Activated T-helper 2 cell treated with anti-CD3 and anti-CD28 coated beads, Interferon-gamma antibody, Interleukin-2, Interleukin-4, amounts not matched to agents 10 μg/mL and 5 μg/mL and 100 μg/mL, durations not matched to agents 14 hours and 24 hours and 36 hours (primary cell): ENCODE measurements at regions not wholly inside any gene's neighbourhood (a gene's known extent, or its start where the extent isn't known, plus 50 kb on each side); places are given as distances from the start of the nearest gene placed in this dataset.

Experiments
- DNase-seq: peaks from one replicate; pipeline ENCODE4 v3.0.0; 2021; ENCODE audit warnings: low spot score
- H3K27ac Mint-ChIP-seq: one replicate; pipeline ENCODE4 v1.8.0; 2021; ENCODE audit warnings: mixed read lengths
- H3K27me3 Mint-ChIP-seq: one replicate; pipeline ENCODE4 v1.8.0; 2021; ENCODE audit warnings: low read depth, mixed read lengths
- H3K36me3 Mint-ChIP-seq: one replicate; pipeline ENCODE4 v1.8.0; 2021; ENCODE audit warnings: low read depth, mixed read lengths
- H3K4me1 Mint-ChIP-seq: one replicate; pipeline ENCODE4 v1.8.0; 2021; ENCODE audit warnings: low read depth, mixed read lengths
- H3K4me3 Mint-ChIP-seq: one replicate; pipeline ENCODE4 v1.8.0; 2021; ENCODE audit warnings: low read depth, mild to moderate bottlenecking, moderate library complexity, mixed read lengths
- H3K9me3 Mint-ChIP-seq: one replicate; pipeline ENCODE4 v1.8.0; 2021; ENCODE audit warnings: mixed read lengths
- intact Hi-C: fragments of 100-400 bp; cut with micrococcal nuclease; formaldehyde crosslinking; loops from one replicate; pipeline ENCODE4 v1.15.1; 2023

DNA sequence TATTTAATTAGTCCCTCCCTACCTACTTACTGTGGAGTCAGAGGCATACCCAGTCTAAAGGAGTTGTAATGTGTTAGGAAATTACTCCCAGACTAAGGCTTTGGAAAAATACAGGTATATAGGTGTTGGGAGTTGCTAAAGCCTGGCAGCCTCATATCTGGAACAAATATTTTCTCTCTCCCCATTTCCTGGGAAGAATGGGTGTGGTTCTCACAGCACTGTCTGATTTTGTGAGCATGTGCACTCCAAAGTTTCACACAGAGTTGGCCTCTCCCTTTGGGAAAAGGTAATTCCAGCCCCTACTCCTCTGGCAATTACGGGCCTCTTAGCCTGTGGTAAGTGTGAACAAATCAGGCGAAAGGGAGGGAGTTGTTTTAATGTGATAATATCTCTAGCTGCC is 187.0 kb downstream of the MID1IP1 start:
- H3K27ac Mint-ChIP-seq = no peak overlapping the region
- peaks cover 5% of the 10 kb centered on the region for H3K4me1 Mint-ChIP-seq
- DNase-seq = no peak
- no peaks in the 10 kb centered on the region for H3K27me3 Mint-ChIP-seq
- no peaks in the 10 kb centered on the region for H3K36me3 Mint-ChIP-seq
- H3K9me3 Mint-ChIP-seq = no peaks in the 10 kb centered on the region
- intact Hi-C loops = loop anchor here (10.0 kb wide), 1 partner anchor 234 kb away; no protein-coding TSS in a partner anchor
- H3K4me3 Mint-ChIP-seq = no peak overlapping the region

DNA sequence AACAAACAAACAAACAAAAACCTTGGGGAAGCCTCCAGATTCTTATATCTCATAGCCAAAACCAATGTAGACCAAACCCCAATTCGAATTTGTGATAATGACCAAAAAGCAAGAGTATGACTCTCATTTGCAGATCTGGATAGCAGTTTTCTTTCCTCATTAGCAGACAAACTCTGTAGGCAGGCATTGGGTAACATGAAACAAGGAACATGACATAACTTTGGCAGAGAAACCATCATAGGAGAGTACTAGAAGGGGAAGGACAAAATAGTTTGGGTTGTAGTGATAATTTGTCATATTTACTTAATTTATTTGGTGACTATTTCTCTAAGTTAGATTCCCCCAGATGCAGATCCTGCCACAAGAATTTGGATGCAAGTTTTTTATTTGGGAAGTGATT is 187.8 kb downstream of the MID1IP1 start:
- intact Hi-C loops = loop anchor here (10.0 kb wide), 1 partner anchor 234 kb away; no protein-coding TSS in a partner anchor
- no peaks in the 10 kb centered on the region for H3K27me3 Mint-ChIP-seq
- H3K4me1 Mint-ChIP-seq = peaks cover 5% of the 10 kb centered on the region
- DNase-seq = no peak
- no peak overlapping the region for H3K4me3 Mint-ChIP-seq
- H3K36me3 Mint-ChIP-seq = no peaks in the 10 kb centered on the region
- no peaks in the 10 kb centered on the region for H3K9me3 Mint-ChIP-seq
- H3K27ac Mint-ChIP-seq = no peak overlapping the region

- no peak for DNase-seq
- H3K4me3 Mint-ChIP-seq = no peak overlapping the region
- no peaks in the 10 kb centered on the region for H3K36me3 Mint-ChIP-seq
- no peak overlapping the region for H3K27ac Mint-ChIP-seq
- H3K27me3 Mint-ChIP-seq = no peaks in the 10 kb centered on the region
- intact Hi-C loops = no loop called here
- H3K9me3 Mint-ChIP-seq = no peaks in the 10 kb centered on the region
- no peaks in the 10 kb centered on the region for H3K4me1 Mint-ChIP-seq
Measured at GRCh38 chrX:38991656-38992440, 190.6 kb downstream of the MID1IP1 start.

DNA sequence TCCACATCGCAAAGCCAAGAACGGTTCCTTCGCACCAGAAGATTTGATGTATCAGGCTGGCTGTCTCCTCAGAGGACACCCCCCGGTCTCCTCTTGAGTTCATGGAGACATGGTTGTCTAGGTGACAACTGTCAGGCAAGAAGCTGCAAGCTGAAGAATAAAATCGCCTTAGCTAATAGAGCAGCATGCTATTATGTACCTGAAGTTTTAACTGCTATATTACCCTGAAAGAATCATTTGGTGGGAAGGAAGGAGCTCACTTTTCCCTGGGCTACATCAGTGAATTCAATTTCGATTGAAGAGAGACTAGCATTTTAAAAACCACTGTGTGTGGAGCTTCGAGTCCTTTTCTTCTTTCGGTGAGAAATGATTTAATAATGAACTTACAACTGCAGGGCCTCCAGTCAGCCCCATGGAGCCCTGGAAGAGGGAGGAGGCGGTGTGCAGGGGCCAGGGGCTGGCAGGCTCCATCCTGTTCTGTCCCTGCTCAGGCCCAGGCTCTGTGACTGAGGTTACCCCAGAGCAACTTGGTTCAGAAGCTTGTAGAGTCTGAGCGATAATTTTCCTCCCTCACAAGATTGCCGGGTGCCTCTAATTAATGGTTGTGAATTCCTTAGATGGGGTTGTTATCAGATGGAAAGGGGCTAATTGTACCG is 191.3 kb downstream of the MID1IP1 start:
- no peak overlapping the region for H3K4me3 Mint-ChIP-seq

DNA sequence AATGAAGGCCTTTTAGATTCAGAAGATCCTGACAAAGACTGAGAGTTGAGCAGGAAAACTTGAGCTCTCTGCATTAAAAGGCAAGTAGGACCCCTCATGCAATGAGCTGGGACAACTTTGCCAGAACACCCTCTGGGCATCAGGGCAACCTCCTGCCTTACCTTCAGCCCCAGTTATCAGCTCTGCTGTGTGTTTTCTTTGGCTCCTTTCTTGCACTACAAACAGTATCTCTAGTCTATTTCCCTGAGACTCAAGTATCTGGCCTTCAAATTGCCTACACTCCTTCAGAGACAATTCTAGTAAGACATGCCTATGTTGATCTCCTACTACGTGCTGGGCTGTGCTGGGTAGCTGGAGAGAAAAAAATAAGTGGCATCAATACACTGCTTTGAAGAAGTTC is 192.2 kb downstream of the MID1IP1 start:
- DNase-seq = no peak
- intact Hi-C loops = no loop called here
- H3K36me3 Mint-ChIP-seq = no peaks in the 10 kb centered on the region
- H3K27ac Mint-ChIP-seq = no peak overlapping the region
- no peaks in the 10 kb centered on the region for H3K27me3 Mint-ChIP-seq
- no peaks in the 10 kb centered on the region for H3K9me3 Mint-ChIP-seq
- H3K4me1 Mint-ChIP-seq = no peaks in the 10 kb centered on the region
- no peak overlapping the region for H3K4me3 Mint-ChIP-seq

More for the DNA sequence above, 191.3 kb downstream of the MID1IP1 start:
- intact Hi-C loops = no loop called here
- H3K27me3 Mint-ChIP-seq = no peaks in the 10 kb centered on the region
- H3K4me1 Mint-ChIP-seq = no peaks in the 10 kb centered on the region
- no peaks in the 10 kb centered on the region for H3K36me3 Mint-ChIP-seq
- DNase-seq = no peak
- no peak overlapping the region for H3K27ac Mint-ChIP-seq
- H3K9me3 Mint-ChIP-seq = no peaks in the 10 kb centered on the region

- Mint-ChIP-seq H3K27ac (no peak overlapping the region), H3K9me3 (no peaks in the 10 kb centered on the region), H3K27me3 (no peaks in the 10 kb centered on the region), H3K4me1 (no peaks in the 10 kb centered on the region), H3K36me3 (no peaks in the 10 kb centered on the region), H3K4me3 (no peak overlapping the region)
- DNase-seq = no peak
- intact Hi-C loops = no loop called here
Measured at GRCh38 chrX:38999099-38999498, 197.8 kb downstream of the MID1IP1 start.

GRCh38 chrX:38999967-39000745 is 198.9 kb downstream of the MID1IP1 start:
- Mint-ChIP-seq H3K36me3 (no peaks in the 10 kb centered on the region), H3K9me3 (no peaks in the 10 kb centered on the region), H3K27me3 (no peaks in the 10 kb centered on the region), H3K27ac (no peak overlapping the region), H3K4me1 (no peaks in the 10 kb centered on the region), H3K4me3 (no peak overlapping the region)
- intact Hi-C loops = no loop called here
- DNase-seq = no peak

- H3K27ac Mint-ChIP-seq = no peak overlapping the region
- H3K36me3 Mint-ChIP-seq = no peaks in the 10 kb centered on the region
Measured at GRCh38 chrX:39000802-39001201, 199.5 kb downstream of the MID1IP1 start.

DNA sequence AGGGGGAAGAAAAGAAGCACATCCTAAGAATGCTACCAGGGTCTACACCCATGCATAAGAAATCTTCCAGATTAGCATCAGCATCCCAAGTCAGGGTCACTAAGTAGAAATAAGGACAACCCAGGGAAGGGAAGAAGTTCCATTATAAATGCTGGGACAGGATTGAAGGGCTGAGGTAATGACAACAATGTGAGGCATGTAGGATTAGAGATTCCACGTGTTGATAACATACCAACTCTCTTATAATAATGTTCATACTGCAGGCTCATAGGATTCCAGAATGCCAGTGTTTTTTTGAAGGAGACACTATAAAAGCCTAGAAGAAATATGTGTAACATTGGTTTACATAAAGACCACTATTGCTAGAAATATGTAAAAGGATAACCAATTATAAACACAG is 201.2 kb downstream of the MID1IP1 start:
- no peaks in the 10 kb centered on the region for H3K36me3 Mint-ChIP-seq
- intact Hi-C loops = no loop called here
- no peaks in the 10 kb centered on the region for H3K9me3 Mint-ChIP-seq
- no peak for DNase-seq
- no peak overlapping the region for H3K27ac Mint-ChIP-seq
- H3K4me3 Mint-ChIP-seq = no peak overlapping the region
- no peaks in the 10 kb centered on the region for H3K27me3 Mint-ChIP-seq
- no peaks in the 10 kb centered on the region for H3K4me1 Mint-ChIP-seq

More at GRCh38 chrX:39000802-39001201, 199.5 kb downstream of the MID1IP1 start:
- no peaks in the 10 kb centered on the region for H3K4me1 Mint-ChIP-seq
- H3K9me3 Mint-ChIP-seq = no peaks in the 10 kb centered on the region
- no peak for DNase-seq
- intact Hi-C loops = no loop called here
- H3K27me3 Mint-ChIP-seq = no peaks in the 10 kb centered on the region
- no peak overlapping the region for H3K4me3 Mint-ChIP-seq

- DNase-seq = no peak
- no peak overlapping the region for H3K4me3 Mint-ChIP-seq
- H3K27me3 Mint-ChIP-seq = no peaks in the 10 kb centered on the region
- H3K27ac Mint-ChIP-seq = no peak overlapping the region
- intact Hi-C loops = no loop called here
- H3K36me3 Mint-ChIP-seq = no peaks in the 10 kb centered on the region
- no peaks in the 10 kb centered on the region for H3K9me3 Mint-ChIP-seq
- peaks cover 1% of the 10 kb centered on the region for H3K4me1 Mint-ChIP-seq
Measured at GRCh38 chrX:39008549-39008948, 207.3 kb downstream of the MID1IP1 start.

- no peaks in the 10 kb centered on the region for H3K36me3 Mint-ChIP-seq
- DNase-seq = no peak
- no peaks in the 10 kb centered on the region for H3K9me3 Mint-ChIP-seq
- peaks cover 1% of the 10 kb centered on the region for H3K4me1 Mint-ChIP-seq
- no peak overlapping the region for H3K27ac Mint-ChIP-seq
- no peak overlapping the region for H3K4me3 Mint-ChIP-seq
- intact Hi-C loops = no loop called here
- no peaks in the 10 kb centered on the region for H3K27me3 Mint-ChIP-seq
Measured at GRCh38 chrX:39011454-39012221, 210.4 kb downstream of the MID1IP1 start.

- DNase-seq = no peak
- peaks cover 1% of the 10 kb centered on the region for H3K4me1 Mint-ChIP-seq
- no peaks in the 10 kb centered on the region for H3K36me3 Mint-ChIP-seq
Measured at GRCh38 chrX:39012621-39013111, 211.4 kb downstream of the MID1IP1 start.

More at GRCh38 chrX:39012621-39013111, 211.4 kb downstream of the MID1IP1 start:
- H3K9me3 Mint-ChIP-seq = no peaks in the 10 kb centered on the region
- no peak overlapping the region for H3K27ac Mint-ChIP-seq
- intact Hi-C loops = no loop called here
- no peaks in the 10 kb centered on the region for H3K27me3 Mint-ChIP-seq
- H3K4me3 Mint-ChIP-seq = no peak overlapping the region
